Endodermal cell (in vitro differentiated cells): ENCODE measurements at regions not wholly inside any gene's neighbourhood (a gene's known extent, or its start where the extent isn't known, plus 50 kb on each side); places are given as distances from the start of the nearest gene placed in this dataset.

Experiments used
- DNase-seq: peaks from one replicate; pipeline ENCODE4 v3.0.0-alpha.2; 2017
- H3K27ac ChIP-seq: 2 replicates; pipeline ENCODE4 v1.5.1; 2013; ENCODE audit warnings: mild to moderate bottlenecking, low read depth, low read length, moderate library complexity
- H3K27me3 ChIP-seq: 2 replicates; pipeline ENCODE4 v1.6.1; 2013; ENCODE audit warnings: mild to moderate bottlenecking, low read length, moderate library complexity; ENCODE audit not compliant: insufficient read depth, control insufficient read depth, poor library complexity, severe bottlenecking
- H3K36me3 ChIP-seq: 2 replicates; pipeline ENCODE4 v1.7.0; 2013; ENCODE audit warnings: mild to moderate bottlenecking, low read length, moderate library complexity; ENCODE audit not compliant: control insufficient read depth, insufficient read depth
- H3K4me1 ChIP-seq: one replicate; pipeline ENCODE4 v1.7.0; 2013; ENCODE audit warnings: low read length; ENCODE audit not compliant: control insufficient read depth, insufficient read depth
- H3K4me3 ChIP-seq: 2 replicates; pipeline ENCODE4 v1.5.1; 2013; ENCODE audit warnings: mild to moderate bottlenecking, low read length, moderate library complexity
- H3K9ac ChIP-seq: 2 replicates; pipeline ENCODE4 v1.6.1; 2013; ENCODE audit warnings: mild to moderate bottlenecking, low read length, moderate library complexity; ENCODE audit not compliant: poor library complexity, severe bottlenecking; ENCODE audit errors: extremely low read depth
- H3K9me3 ChIP-seq: 2 replicates; pipeline ENCODE4 v1.6.1; 2013; ENCODE audit warnings: mild to moderate bottlenecking, low read length, moderate library complexity; ENCODE audit not compliant: control insufficient read depth
- H3K27ac Mint-ChIP-seq: 2 replicates; pipeline ENCODE4 v1.8.0; 2020; ENCODE audit warnings: mixed read lengths
- H3K27me3 Mint-ChIP-seq: 2 replicates; pipeline ENCODE4 v1.8.0; 2021; ENCODE audit warnings: mild to moderate bottlenecking, mixed read lengths; ENCODE audit not compliant: insufficient read depth
- H3K36me3 Mint-ChIP-seq: 2 replicates; pipeline ENCODE4 v1.8.0; 2020; ENCODE audit warnings: low read depth, mixed read lengths
- H3K4me1 Mint-ChIP-seq: 2 replicates; pipeline ENCODE4 v1.8.0; 2020; ENCODE audit warnings: mixed read lengths
- H3K4me3 Mint-ChIP-seq: 2 replicates; pipeline ENCODE4 v1.8.0; 2020; ENCODE audit warnings: mild to moderate bottlenecking, moderate library complexity, mixed read lengths
- H3K9me3 Mint-ChIP-seq: 2 replicates; pipeline ENCODE4 v1.8.0; 2020; ENCODE audit warnings: mild to moderate bottlenecking, mixed read lengths
- CTCF ChIP-seq: fragments of 200-600 bp; sonication (generic); conservative IDR thresholded peaks from 2 replicates; pipeline ENCODE4 v1.5.0; 2021; ENCODE audit warnings: antibody characterized with exemption, mild to moderate bottlenecking
- whole genome bisulfite sequencing, 2 experiments: methylation state at CpG; one replicate each; pipeline versions ENCODE4 v1.1.5 to v1.1.7; 2013; ENCODE audit warnings: missing lambda C conversion rate in 2 of 2, mixed read lengths in 1 of 2; ENCODE audit not compliant: insufficient coverage in 1 of 2, insufficient read length in 1 of 2; 5-methylcytosine and 5-hydroxymethylcytosine counted together

- peaks cover 18% of the 10 kb centered on the region for H3K9me3 Mint-ChIP-seq
- no peak for DNase-seq
- Histone ChIP-seq H3K4me1 (no peaks in the 10 kb centered on the region), H3K27ac (no peak overlapping the region), H3K36me3 (no peaks in the 10 kb centered on the region), H3K27me3 (no peaks in the 10 kb centered on the region), H3K4me3 (no peak overlapping the region), H3K9ac (no peak overlapping the region), H3K9me3 (no peaks in the 10 kb centered on the region)
- peaks cover 10% of the 10 kb centered on the region for H3K4me1 Mint-ChIP-seq
- no peak overlapping the region for H3K27ac Mint-ChIP-seq
- WGBS, 2 experiments = 87 to 88% methylated on average over 2 to 7 of the region's 7 CpGs
- H3K27me3 Mint-ChIP-seq = peaks cover 2% of the 10 kb centered on the region
- TF ChIP-seq CTCF = no peak
- H3K36me3 Mint-ChIP-seq = no peaks in the 10 kb centered on the region
- H3K4me3 Mint-ChIP-seq = no peak overlapping the region
Observed at GRCh38 chr7:54831644-54832095, 72.7 kb upstream of the SEC61G start.

GRCh38 chr7:54833001-54833467 lies 74.0 kb upstream of the SEC61G start:
- peaks cover 2% of the 10 kb centered on the region for H3K27me3 Mint-ChIP-seq
- H3K27ac ChIP-seq = no peak overlapping the region
- no peak overlapping the region for H3K9ac ChIP-seq
- no peak for DNase-seq
- H3K9me3 ChIP-seq = no peaks in the 10 kb centered on the region
- no peaks in the 10 kb centered on the region for H3K4me1 ChIP-seq
- no peak overlapping the region for H3K4me3 Mint-ChIP-seq
- no peaks in the 10 kb centered on the region for H3K36me3 ChIP-seq
- peaks cover 10% of the 10 kb centered on the region for H3K4me1 Mint-ChIP-seq
- no peak overlapping the region for H3K27ac Mint-ChIP-seq
- H3K36me3 Mint-ChIP-seq = no peaks in the 10 kb centered on the region
- H3K27me3 ChIP-seq = no peaks in the 10 kb centered on the region
- 93 to 96% methylated on average over 28 to 39 of the region's 39 CpGs for WGBS, 2 experiments
- H3K4me3 ChIP-seq = no peak overlapping the region
- TF ChIP-seq CTCF = no peak
- H3K9me3 Mint-ChIP-seq = peaks cover 10% of the 10 kb centered on the region

GRCh38 chr7:54837168-54837567 lies 78.2 kb upstream of the SEC61G start:
- H3K4me1 Mint-ChIP-seq = no peaks in the 10 kb centered on the region
- H3K36me3 Mint-ChIP-seq = no peaks in the 10 kb centered on the region
- no peaks in the 10 kb centered on the region for H3K9me3 Mint-ChIP-seq
- H3K27ac ChIP-seq = no peak overlapping the region
- TF ChIP-seq CTCF = no peak
- H3K27me3 ChIP-seq = no peaks in the 10 kb centered on the region
- no peaks in the 10 kb centered on the region for H3K4me1 ChIP-seq
- 94 to 99% methylated on average over 7 of the region's 7 CpGs for WGBS, 2 experiments
- no peak overlapping the region for H3K4me3 ChIP-seq
- peaks cover 2% of the 10 kb centered on the region for H3K27me3 Mint-ChIP-seq
- DNase-seq = no peak
- H3K27ac Mint-ChIP-seq = no peak overlapping the region
- no peak overlapping the region for H3K9ac ChIP-seq
- H3K9me3 ChIP-seq = no peaks in the 10 kb centered on the region
- H3K36me3 ChIP-seq = no peaks in the 10 kb centered on the region
- H3K4me3 Mint-ChIP-seq = no peak overlapping the region
